HT-29 (cell line): ENCODE measurements at regions not wholly inside any gene's neighbourhood (a gene's known extent, or its start where the extent isn't known, plus 50 kb on each side); places are given as distances from the start of the nearest gene placed in this dataset.
"Not testable (repeated sequence)": the region's sequence is repeated elsewhere in the genome, so short reads cannot be mapped to it uniquely, and the experiment has no call there.

ENCODE experiments used
- DNase-seq: peaks from one replicate; pipeline ENCODE4 v3.0.0-alpha.2; 2015; ENCODE audit warnings: low spot score

DNA sequence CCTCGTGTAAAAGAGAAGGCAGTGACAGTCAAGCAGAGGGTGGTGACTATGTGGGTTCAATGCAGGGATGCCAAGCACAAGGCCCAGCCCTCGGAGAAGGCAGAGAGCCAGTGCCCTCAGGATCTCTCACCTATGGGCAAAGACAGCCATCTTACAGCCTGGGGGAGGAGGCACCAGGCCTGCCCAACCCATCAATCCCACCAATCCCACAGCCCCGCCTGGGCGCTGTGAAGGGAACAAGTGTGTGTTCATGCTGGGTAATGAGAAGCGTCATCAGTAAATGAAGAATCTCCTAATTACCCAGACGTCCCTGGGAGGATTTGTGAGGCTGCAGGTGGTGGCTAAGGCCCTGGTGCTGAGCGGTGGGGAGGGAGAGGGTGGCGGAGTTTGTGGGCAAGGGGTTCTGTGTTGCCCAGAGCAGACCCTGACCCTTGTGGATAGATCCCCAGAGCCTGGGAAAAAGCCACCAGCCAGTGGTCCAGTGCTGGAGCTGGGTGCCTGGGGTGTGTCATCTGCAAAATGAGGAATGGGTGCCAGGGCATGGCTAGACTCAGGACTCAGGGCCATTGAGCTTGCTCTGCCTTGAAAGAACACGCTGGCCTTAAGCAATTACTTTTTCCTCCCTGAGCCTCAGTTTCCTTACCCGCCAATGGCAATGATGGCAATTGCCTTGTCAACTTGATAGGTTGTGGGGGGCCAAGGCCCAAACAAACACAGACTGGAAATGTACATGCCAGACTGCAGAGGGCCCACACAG, 128.1 kb upstream of the UNC5B start:
- no peak for DNase-seq

DNA sequence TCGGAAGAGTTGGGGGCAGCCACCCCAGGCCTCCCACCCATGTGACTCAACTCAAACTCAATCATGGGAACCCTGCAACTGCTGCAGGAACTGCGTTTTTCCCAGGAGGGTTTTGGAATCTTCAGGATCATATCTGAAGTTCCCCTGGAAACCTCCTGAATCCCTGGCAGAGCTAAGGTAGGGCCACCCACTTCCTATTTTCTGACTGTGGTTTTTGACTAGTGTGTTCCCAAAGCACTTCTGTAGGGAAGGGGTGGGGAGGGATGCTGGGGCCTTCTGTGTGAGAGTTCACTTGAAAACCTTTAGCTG, 127.6 kb upstream of the UNC5B start:
- DNase-seq = no peak

DNA sequence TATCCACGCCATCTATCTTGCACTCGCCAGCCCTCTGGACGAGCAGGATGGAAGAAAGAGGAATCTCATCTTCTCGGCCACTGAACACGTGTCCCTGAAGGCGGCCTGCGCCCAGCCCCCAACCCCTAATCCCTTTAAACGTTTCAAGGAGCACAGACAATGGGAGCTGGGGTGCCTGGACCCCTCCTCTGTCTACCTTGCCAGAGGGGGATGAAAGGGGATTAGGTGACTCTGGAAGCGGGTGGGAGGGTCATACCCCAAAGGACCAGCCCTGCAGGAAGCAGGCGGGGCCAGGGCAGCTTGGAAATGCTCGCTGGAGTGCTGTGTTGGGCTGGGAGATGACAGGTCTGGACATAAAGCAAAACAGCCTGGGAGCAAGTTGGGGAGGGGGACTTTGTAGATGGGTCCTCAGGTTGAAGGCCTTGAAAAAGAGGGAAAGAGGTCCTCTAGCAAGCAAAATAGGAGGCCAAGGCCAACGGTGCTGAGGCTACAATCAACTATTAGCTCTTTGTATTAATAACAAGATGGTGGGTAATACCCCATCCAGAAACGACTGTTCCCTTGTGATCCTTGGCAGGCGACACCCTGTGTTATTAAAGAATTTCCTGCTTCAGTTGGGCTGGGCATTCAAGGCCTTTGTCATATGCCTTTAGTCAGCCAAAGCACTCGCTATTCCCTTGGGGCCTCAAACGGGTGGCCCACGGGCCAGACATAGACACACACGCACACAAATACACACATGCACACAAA, 126.5 kb upstream of the UNC5B start:
- DNase-seq = no peak

DNA sequence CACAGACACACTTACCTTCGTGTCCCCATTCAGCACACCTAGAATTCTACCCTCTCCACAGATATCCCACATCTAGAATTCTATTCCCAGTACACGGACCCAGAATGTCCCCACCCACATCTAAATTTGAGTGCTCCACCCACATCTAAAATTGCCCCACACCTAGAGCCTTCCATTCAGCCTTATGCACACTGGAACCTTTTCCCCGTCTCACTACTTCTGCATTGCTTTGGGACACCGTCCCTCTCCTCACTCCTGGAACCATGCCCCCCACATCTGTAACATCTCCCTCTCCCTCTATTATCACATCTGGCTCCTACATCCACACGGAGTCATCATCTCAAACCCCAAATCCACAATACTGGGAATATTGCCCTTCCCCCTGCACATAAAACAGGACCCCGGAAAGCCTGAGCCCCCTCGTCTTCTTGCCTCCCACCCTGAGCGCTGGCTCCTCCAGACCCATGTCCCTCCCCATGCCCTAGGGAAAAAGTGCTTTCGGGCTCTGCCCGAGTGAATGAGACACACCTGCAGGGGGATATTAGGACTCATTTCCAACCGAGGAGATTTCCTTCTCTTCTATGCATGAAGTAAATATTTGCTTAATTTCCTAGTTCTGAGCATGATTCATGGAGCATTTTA, 125.8 kb upstream of the UNC5B start:
- DNase-seq = no peak

DNA sequence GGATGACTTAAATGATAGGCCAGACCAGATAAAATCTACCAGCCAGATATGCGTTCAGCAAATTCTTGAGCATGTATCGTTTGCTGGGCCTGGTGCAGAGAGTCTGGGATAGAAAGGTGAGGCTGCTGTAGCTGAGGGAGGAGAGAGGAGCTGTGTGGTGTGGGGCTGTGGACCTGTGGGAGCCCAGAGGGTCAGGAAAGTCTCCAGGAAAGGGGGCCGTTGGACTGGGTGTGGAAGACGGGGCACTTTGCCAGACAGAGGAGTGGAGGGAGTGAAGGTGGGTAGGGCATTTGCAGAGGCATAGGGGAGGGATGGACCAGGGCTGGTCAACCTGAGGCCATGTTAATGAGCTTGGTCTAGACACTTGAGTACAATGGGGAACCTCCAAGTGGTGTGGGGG, 124.7 kb upstream of the UNC5B start:
- no peak for DNase-seq

DNA sequence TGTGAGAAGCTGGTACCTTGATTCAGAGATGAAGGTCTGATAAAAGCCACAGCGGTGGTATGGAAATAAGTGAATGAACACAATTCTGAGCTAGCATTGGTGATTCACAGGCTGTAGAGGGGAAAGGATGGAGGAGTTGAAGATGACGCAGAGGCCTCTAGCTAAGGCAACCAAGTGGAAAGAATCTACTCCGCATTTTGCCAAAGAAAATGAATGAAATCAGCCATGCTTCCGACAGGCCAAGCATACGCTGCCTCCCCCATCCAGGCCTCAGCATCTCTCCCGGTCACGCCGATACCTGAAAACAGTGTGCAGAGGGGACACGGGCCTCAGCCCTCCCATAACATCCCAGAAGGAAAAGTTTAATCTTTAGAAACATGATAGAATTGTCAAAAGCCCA, 124.3 kb upstream of the UNC5B start:
- DNase-seq = no peak

DNA sequence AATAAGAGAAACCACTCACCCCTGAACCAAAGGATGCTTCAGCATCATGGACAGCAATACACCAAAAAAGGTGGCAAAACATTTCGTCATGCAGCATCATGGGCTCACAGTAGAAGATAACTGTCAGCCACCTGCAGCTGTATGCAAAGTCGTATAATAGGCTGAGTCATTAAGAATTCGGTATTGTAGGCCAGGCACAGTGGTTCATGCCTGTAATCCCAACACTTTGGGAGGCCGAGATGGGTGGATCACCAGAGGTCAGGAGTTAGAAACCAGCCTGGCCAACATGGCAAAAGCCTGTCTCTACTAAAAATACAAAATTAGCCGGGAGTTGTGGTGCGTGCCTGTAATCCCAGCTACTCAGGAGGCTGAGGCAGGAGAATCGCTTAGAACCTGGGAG, 123.8 kb upstream of the UNC5B start:
- not testable (repeated sequence) for DNase-seq

DNA sequence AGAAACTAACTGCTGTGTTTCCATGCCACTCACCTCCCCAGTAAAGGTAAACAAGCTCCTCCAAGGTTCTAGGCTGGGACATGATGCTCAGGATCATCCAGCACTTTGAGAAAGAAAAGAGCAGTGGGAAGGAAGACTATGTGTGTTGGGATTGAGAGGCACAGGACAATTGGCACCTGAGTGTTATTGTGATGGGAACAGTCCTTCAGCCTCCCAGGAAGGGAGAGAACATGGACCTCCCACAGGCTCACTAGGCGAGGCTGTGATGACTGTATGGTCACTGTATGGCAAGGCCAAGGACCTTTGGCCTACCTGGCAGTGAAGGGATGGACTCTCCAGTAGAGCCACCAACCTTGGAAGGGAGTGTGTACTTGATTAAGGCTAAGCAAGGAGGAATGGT, 123.2 kb upstream of the UNC5B start:
- no peak for DNase-seq

DNA sequence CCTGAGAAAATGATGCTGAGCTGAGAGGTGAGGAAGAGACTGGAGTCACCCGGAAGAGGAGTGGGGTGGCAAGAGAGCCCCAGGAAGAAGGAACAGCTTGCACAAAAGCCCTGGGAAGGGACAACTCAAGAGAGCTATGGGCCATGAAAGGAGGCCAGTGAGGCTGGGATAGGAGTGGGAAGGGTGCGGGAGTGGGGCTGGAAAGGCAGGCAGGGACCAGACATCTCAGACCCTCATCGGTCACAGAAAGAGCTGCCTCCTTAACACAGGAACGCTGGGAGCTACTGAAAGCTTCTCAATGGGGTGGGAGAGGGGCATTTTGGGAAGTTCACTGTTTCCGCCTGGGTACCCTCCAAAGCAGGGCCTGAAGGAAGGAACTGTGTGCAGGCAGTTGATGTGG, 122.0 kb upstream of the UNC5B start:
- no peak for DNase-seq

DNA sequence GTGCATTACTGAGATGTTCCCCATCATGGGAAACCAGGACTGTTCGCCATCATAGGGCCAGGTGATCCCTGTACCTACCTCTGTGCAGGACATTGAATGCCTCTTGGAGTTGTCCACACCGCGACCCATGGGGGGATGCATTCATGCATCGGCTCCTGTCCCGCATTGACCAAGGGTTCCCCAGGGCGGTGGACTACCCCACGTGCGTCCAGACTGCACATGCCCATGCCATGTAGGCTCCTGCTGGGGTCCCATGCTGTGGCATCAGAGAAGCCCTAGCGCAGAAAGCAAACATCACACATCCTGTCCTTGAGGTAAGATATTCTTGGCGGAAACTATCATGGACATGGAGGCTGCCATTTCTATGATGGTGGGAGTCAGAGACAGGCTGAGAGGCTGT, 121.6 kb upstream of the UNC5B start:
- no peak for DNase-seq

DNA sequence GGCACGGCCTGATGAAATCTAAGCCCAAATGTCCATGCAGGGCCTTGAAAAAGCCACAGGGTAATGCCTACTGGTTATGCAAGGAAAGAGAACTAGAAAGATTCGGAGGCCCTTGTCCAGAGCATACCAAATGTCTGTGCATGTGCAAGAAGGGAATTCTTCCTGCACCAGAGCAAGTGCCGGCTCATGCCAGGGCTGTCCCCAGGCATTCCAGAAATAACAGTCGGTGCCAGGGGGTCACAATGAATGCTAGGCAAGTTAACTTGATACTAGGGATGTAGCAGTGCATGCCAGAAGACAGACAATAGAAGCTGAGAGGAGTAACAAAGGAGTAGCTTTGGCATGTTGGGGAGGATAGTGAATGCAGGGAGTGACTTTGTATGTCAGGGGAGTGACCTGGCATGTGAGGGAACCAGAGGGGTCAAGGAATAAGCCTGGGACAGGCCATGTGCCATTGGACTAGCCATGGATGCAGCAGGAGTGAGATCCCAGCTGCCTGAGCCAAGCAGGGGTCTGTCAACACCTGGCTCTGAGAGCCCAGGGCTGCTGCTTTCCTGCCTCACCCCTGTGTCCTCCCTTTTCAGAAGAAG, 119.5 kb upstream of the UNC5B start:
- no peak for DNase-seq

DNA sequence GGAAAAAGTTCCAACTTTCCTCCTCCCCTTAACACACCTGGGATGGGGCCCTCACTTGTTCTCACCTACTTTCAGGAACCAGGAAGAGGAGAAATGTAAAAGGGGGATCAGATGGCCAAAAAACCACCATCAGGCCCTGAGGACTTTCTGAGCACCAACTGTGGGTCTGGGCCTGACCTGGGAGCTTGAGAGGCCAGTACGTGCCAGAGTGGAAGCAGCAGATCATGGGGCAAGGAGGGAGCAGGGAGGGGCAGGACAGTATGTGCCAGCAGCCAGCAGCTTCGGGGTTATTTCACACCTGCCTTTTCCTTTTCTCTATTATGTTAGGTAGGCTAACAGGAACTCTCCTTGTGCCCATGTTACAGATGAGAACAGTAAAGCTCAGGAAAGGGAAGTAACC, 118.8 kb upstream of the UNC5B start:
- DNase-seq = no peak

DNA sequence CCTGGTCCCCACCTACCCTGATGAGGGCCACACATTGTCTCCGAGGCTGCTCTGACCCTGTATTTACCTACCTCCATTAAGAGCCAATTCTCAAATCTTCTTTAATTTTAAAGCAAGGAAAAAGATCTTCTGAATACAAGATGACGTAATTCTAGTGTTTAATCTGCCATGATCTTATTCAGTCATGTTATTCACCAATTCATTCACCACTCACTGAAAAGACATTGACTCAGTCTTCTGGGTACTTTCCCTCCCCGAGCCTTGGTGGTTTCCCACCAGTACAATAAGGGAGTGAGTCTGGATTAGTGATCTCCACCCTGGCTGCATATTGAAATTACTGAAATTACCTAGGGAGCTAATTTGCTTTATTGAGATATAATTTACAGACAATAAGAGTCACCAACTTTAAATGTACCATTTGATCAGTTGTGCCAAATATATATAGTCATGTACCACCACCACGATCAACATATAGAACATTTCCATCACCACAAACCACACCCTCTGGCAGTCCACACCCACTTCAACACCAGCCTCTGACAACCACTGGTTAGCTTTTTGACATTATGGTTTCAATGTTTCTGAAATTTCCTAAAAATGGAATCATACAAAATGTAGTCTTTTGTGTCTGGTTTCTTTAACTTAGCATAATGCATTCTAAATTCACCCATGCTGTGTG, 117.5 kb upstream of the UNC5B start:
- no peak for DNase-seq

DNA sequence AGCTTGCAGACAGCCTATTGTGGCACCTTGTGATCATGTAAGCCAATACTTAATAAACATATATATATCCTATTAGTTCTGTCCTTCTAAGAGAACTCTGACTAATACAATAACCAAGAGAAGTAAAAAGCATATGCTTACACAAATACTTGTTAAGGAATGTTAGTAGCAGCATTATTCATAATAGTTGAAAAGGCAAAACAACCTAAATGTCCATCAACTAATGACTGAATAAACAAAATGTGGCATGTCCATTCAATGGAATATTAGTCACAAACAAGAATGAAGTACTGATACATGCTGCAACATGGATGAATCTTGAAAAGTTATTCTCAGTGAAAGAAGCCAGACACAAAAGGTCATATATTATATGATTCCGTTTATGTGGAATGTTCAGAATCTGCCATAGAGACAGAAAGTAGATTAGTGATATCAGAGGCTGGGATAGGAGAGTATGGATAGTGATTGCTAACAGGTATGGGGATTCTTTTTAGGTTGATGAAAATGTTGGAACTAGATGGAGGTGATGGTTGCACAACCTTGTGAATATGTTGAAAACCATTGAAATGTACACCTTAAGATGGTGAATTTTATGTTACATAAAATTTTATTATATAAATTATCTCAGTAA, 112.5 kb upstream of the UNC5B start:
- DNase-seq = no peak

DNA sequence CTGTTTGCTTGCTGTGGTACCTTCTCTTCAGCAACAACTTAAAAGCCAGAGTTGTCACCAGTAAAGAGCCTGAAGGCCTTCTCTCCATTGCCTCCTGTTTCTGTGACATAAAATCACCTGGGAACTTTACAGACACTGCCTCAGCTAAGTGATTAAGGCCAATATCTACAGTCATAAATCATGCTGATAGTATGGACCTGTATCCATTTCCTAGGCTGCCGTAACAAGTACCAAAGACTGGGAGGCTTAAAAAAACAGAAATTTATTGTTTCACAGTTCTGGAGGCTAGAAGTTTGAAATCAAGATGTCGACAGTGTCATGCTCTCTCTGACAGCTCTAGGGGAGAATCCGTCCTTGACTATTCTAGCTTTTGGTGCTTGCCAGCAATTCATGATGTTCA, 108.4 kb upstream of the UNC5B start:
- DNase-seq = no peak

DNA sequence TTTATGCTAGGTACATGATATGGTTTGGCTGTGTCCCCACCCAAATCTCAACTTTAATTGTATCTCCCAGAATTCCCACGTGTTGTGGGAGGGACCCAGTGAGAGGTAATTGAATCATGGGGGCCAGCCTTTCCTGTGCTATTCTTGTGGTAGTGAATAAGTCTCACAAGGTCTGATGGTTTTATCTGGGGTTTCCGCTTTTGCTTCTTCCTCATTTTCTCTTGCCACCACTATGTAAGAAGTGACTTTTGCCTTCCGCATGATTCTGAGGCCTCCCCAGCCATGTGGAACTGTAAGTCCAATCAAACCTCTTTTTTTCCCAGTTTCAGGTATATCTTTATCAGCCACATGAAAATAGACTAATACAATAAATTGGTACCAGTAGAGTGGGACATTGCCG, 106.2 kb upstream of the UNC5B start:
- DNase-seq = not testable (repeated sequence)

DNA sequence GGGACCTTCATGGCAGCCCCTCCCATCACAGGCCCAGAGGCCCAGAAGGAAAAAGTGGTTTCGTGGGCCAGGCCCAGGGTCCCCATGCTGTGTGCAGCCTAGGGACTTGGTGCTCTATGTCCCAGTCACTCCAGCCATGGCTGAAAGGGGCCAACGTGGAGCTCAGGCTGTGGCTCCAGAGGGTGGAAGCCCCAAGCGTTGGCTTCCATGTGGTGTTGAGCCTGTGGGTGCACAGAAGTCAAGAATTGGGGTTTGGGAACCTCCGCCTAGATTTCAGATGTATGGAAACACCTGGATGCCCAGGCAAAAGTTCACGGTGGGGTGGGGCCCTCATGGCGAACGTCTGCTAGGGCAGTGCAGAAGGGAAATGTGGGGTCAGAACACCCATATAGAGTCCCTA, 105.3 kb upstream of the UNC5B start:
- DNase-seq = not testable (repeated sequence)

DNA sequence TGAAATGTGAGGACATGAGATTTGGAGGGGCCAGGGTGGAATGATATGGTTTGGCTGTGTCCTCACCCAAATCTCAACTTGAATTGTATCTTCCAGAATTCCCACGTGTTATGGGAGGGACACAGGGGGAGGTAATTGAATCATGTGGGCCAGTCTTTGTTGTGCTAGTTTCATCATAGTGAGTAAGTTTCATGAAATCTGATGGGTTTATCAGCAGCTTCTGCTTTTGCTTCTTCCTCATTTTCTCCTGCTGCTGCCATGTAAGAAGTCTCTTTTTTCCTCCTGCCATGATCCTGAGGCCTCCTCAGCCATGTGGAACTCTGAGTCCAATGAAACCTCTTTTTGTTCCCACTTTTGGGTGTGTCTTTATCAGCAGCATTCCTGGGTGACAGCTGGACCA, 104.3 kb upstream of the UNC5B start:
- DNase-seq = not testable (repeated sequence)

DNA sequence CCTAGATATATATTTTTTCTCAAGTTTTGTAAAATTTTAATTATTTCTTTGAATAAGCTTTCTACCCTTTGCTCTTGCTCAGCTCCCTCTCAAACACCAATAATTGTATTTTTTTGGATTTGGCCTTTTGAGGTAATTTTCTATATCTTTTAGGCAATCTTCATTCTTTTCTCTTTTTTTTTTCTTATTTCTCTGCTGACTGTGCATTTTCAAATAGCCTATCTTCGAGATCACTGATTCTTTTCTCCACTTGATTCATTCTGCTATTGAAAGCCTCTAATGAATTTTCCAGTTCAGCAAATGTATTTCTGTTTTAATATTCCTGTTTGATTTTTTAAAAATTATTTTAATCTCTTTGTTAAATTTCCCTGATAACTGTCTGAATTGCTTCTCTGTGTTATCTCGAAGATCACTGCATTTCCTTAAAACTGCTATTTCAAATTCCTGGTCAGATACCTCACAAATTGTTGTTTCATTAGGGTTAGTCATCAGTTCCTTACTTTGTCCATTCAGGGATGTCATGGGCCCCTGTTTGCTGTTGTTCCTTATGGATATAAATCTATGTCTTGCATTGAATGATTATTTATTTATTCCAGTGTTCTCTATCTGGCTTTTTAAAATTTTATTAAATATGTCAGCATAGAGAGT, 100.1 kb upstream of the UNC5B start:
- DNase-seq = no peak

DNA sequence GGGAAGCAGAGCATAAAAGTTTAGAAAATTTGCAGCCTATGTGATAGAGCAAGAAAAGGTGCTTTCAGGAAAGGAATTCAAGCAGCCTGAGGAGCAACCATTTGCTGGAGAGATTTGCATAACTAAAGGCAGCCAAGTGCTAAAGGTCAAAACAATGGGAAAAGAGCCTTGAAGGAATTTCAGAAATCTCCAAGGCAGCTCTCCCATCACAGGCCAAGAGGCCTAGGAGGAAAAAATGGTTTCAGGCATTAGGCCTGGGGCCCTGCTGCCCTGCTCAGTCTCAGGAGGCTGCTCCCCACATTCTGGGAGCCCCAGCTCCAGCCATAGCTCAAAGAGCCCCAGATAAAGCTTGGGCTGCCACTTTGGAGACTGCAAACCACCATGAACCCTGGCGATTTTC, 95.9 kb upstream of the UNC5B start:
- DNase-seq = no peak

DNA sequence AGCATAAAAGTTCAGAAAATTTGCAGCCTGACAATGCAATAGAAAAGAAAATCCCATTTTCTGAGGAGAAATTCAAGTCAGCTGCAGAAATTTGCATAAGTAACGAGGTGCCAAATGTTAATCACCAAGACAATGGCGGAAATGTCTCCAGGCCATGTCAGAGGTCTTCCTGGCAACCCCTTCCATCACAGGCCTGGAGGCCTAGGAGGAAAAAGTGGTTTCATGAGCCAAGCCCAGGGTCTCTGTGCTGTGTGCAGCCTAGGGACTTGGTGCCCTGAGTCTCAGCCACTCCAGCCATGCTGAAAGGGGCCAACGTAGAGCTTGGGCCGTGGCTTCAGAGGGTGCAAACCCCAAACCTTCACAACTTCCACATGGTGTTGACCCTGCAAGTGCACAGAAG, 94.8 kb upstream of the UNC5B start:
- not testable (repeated sequence) for DNase-seq
